Liver (tissue), 3 donors: ENCODE measurements at regions not wholly inside any gene's neighbourhood (a gene's known extent, or its start where the extent isn't known, plus 50 kb on each side); places are given as distances from the start of the nearest gene placed in this dataset.

ENCODE experiments used
- EGR1 ChIP-seq, 2 donors: IDR thresholded peaks; 2 replicates each; pipeline ENCODE4 v1.6.1; 2016 to 2018; ENCODE audit warnings: antibody characterized with exemption in 2 of 2, low read depth in 2 of 2
- HNF4A ChIP-seq, 2 donors: conservative IDR thresholded peaks; 2 replicates each; pipeline ENCODE4 v1.6.1; 2016; ENCODE audit warnings: antibody characterized with exemption in 2 of 2, mild to moderate bottlenecking in 2 of 2
- HNF4G ChIP-seq: IDR thresholded peaks from 2 replicates; pipeline ENCODE4 v1.6.1; 2016; ENCODE audit warnings: antibody characterized with exemption
- JUND ChIP-seq, 2 donors: IDR thresholded peaks; 2 replicates each; pipeline ENCODE4 v1.6.1; 2016; ENCODE audit warnings: antibody characterized with exemption in 2 of 2
- NR2F2 ChIP-seq: IDR thresholded peaks from 2 replicates; pipeline ENCODE4 v1.6.1; 2016; ENCODE audit warnings: antibody characterized with exemption
- REST ChIP-seq: IDR thresholded peaks from 2 replicates; pipeline ENCODE4 v1.6.1; 2016; ENCODE audit warnings: antibody characterized with exemption, mild to moderate bottlenecking
- SP1 ChIP-seq: IDR thresholded peaks from 2 replicates; pipeline ENCODE4 v1.6.1; 2018; ENCODE audit warnings: antibody characterized with exemption, mild to moderate bottlenecking
- TAF1 ChIP-seq: conservative IDR thresholded peaks from 2 replicates; pipeline ENCODE4 v1.6.1; 2016; ENCODE audit warnings: antibody characterized with exemption, mild to moderate bottlenecking
- ZBTB33 ChIP-seq: IDR thresholded peaks from 2 replicates; pipeline ENCODE4 v1.6.1; 2016; ENCODE audit warnings: antibody characterized with exemption
- TF ChIP-seq, protein P1 (sequence below): IDR thresholded peaks from 2 replicates; pipeline ENCODE4 v1.6.1; 2016; ENCODE audit warnings: antibody characterized with exemption
- TF ChIP-seq, protein P2 (sequence below): fragments of 150-350 bp; IDR thresholded peaks from 2 replicates; pipeline ENCODE4 v1.5.1; 2017; ENCODE audit warnings: improper control_type of control experiment, low read depth, low read length; ENCODE audit not compliant: missing input control
- TF ChIP-seq, protein P3 (sequence below): IDR thresholded peaks from 2 replicates; pipeline ENCODE4 v1.6.1; 2016; ENCODE audit warnings: antibody characterized with exemption
- donor health status: healthy.
- donor health status: healthy.

- TF ChIP-seq, protein P1, sequence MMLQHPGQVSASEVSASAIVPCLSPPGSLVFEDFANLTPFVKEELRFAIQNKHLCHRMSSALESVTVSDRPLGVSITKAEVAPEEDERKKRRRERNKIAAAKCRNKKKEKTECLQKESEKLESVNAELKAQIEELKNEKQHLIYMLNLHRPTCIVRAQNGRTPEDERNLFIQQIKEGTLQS, result no peak
- TF ChIP-seq, protein P2, sequence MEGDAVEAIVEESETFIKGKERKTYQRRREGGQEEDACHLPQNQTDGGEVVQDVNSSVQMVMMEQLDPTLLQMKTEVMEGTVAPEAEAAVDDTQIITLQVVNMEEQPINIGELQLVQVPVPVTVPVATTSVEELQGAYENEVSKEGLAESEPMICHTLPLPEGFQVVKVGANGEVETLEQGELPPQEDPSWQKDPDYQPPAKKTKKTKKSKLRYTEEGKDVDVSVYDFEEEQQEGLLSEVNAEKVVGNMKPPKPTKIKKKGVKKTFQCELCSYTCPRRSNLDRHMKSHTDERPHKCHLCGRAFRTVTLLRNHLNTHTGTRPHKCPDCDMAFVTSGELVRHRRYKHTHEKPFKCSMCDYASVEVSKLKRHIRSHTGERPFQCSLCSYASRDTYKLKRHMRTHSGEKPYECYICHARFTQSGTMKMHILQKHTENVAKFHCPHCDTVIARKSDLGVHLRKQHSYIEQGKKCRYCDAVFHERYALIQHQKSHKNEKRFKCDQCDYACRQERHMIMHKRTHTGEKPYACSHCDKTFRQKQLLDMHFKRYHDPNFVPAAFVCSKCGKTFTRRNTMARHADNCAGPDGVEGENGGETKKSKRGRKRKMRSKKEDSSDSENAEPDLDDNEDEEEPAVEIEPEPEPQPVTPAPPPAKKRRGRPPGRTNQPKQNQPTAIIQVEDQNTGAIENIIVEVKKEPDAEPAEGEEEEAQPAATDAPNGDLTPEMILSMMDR, result no peak
- TF ChIP-seq SP1 (no peak), JUND (IDR thresholded peaks at IDR 0.05) (no peak), NR2F2 (peak; percentile 18), REST (no peak), TAF1 (no peak), HNF4A (conservative IDR thresholded peaks at IDR 0.05) (no peak), ZBTB33 (no peak), EGR1 (IDR thresholded peaks at IDR 0.05; ENCODE audit: low read depth in 2 of 2) (no peak), HNF4G (no peak)
- TF ChIP-seq, protein P3, sequence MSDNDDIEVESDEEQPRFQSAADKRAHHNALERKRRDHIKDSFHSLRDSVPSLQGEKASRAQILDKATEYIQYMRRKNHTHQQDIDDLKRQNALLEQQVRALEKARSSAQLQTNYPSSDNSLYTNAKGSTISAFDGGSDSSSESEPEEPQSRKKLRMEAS, result no peak
These were observed 157.3 kb upstream of the EPB41L4A start for GRCh38 chr5:112576298-112576925.
